ENCODE measurements at regions not wholly inside any gene's neighbourhood (a gene's known extent, or its start where the extent isn't known, plus 50 kb on each side); places are given as distances from the start of the nearest gene placed in this dataset.

GRCh38 chr5:123771715-123772114 lies 259.7 kb downstream of the CSNK1G3 start:
- no peak for DNase-seq (ENCODE audit: low spot score)

GRCh38 chr5:123763201-123763600 lies 251.2 kb downstream of the CSNK1G3 start:
- DNase-seq (ENCODE audit: low spot score), result no peak

GRCh38 chr5:123756816-123757215 lies 244.8 kb downstream of the CSNK1G3 start:
- DNase-seq (ENCODE audit: low spot score), result no peak

GRCh38 chr5:123756318-123756665 lies 244.3 kb downstream of the CSNK1G3 start:
- DNase-seq (ENCODE audit: low spot score), result no peak

- DNase-seq (ENCODE audit: low spot score), result no peak
Measured at GRCh38 chr5:123755653-123756317, 243.8 kb downstream of the CSNK1G3 start.

- no peak for DNase-seq (ENCODE audit: low spot score)
Measured at GRCh38 chr5:123754908-123755307, 242.9 kb downstream of the CSNK1G3 start.

GRCh38 chr5:123753937-123754891 lies 242.2 kb downstream of the CSNK1G3 start:
- no peak for DNase-seq (ENCODE audit: low spot score)

- no peak for DNase-seq (ENCODE audit: low spot score)
Measured at GRCh38 chr5:123753180-123753936, 241.4 kb downstream of the CSNK1G3 start.

- no peak for DNase-seq (ENCODE audit: low spot score)
Measured at GRCh38 chr5:123752552-123753179, 240.7 kb downstream of the CSNK1G3 start.

- DNase-seq (ENCODE audit: low spot score), result no peak
Measured at GRCh38 chr5:123751670-123752069, 239.7 kb downstream of the CSNK1G3 start.

GRCh38 chr5:123748239-123748638 lies 236.3 kb downstream of the CSNK1G3 start:
- DNase-seq (ENCODE audit: low spot score), result no peak

- DNase-seq (ENCODE audit: low spot score), result no peak
Measured at GRCh38 chr5:123746683-123747360, 234.8 kb downstream of the CSNK1G3 start.

GRCh38 chr5:123743990-123744583 lies 232.1 kb downstream of the CSNK1G3 start:
- DNase-seq (ENCODE audit: low spot score), result no peak

- no peak for DNase-seq (ENCODE audit: low spot score)
Measured at GRCh38 chr5:123735384-123735783, 223.4 kb downstream of the CSNK1G3 start.

- no peak for DNase-seq (ENCODE audit: low spot score)
Measured at GRCh38 chr5:123732257-123732656, 220.3 kb downstream of the CSNK1G3 start.

- no peak for DNase-seq (ENCODE audit: low spot score)
Measured at GRCh38 chr5:123722451-123722850, 210.5 kb downstream of the CSNK1G3 start.

GRCh38 chr5:123721675-123722276 lies 209.8 kb downstream of the CSNK1G3 start:
- no peak for DNase-seq (ENCODE audit: low spot score)

- no peak for DNase-seq (ENCODE audit: low spot score)
Measured at GRCh38 chr5:123720955-123721354, 209.0 kb downstream of the CSNK1G3 start.

- DNase-seq (ENCODE audit: low spot score), result no peak
Measured at GRCh38 chr5:123720339-123720738, 208.4 kb downstream of the CSNK1G3 start.

- DNase-seq (ENCODE audit: low spot score), result no peak
Measured at GRCh38 chr5:123719004-123719403, 207.0 kb downstream of the CSNK1G3 start.

GRCh38 chr5:123718238-123718637 lies 206.3 kb downstream of the CSNK1G3 start:
- no peak for DNase-seq (ENCODE audit: low spot score)
